GM12878 (cell line): ENCODE measurements at regions not wholly inside any gene's neighbourhood (a gene's known extent, or its start where the extent isn't known, plus 50 kb on each side); places are given as distances from the start of the nearest gene placed in this dataset.

ENCODE experiments used
- CREM ChIP-seq: IDR thresholded peaks from 2 replicates; pipeline ENCODE4 v1.6.1; 2014; ENCODE audit warnings: antibody characterized with exemption, low read depth
- CTCF ChIP-seq, 3 experiments: IDR thresholded peaks in 2 of 3; conservative IDR thresholded peaks in 1 of 3; 2 replicates each; pipeline ENCODE4 v1.5.1; 2011; ENCODE audit warnings: low read depth in 3 of 3, low read length in 3 of 3, mild to moderate bottlenecking in 3 of 3, control low read depth in 2 of 3, moderate library complexity in 2 of 3, inconsistent platforms in 1 of 3, mixed read lengths in 1 of 3; ENCODE audit not compliant: control insufficient read depth in 2 of 3, insufficient read depth in 1 of 3; ENCODE audit errors: extremely low read depth in 1 of 3
- DPF2 ChIP-seq: fragments of 450-650 bp; IDR thresholded peaks from 2 replicates; pipeline ENCODE4 v1.6.1; 2017; ENCODE audit warnings: mild to moderate bottlenecking
- EZH2 ChIP-seq: IDR thresholded peaks from 2 replicates; pipeline ENCODE4 v1.6.1; 2012; ENCODE audit warnings: low read depth, mild to moderate bottlenecking, control low read depth, inconsistent platforms, low read length, borderline replicate concordance; ENCODE audit not compliant: control insufficient read depth
- JUND ChIP-seq: IDR thresholded peaks from 2 replicates; pipeline ENCODE4 v1.6.1; 2012; ENCODE audit warnings: low read depth, mild to moderate bottlenecking, low read length, improper control_type of control experiment, moderate library complexity
- MAX ChIP-seq: IDR thresholded peaks from 2 replicates; pipeline ENCODE4 v1.6.1; 2012; ENCODE audit warnings: low read depth, low read length, improper control_type of control experiment
- PBX3 ChIP-seq: IDR thresholded peaks from 2 replicates; pipeline ENCODE4 v1.6.1; 2011; ENCODE audit warnings: mild to moderate bottlenecking, low read depth, low read length, moderate library complexity; ENCODE audit not compliant: insufficient replicate concordance
- RAD21 ChIP-seq: IDR thresholded peaks from 2 replicates; pipeline ENCODE4 v1.6.1; 2011; ENCODE audit warnings: mild to moderate bottlenecking, low read depth, low read length, moderate library complexity; ENCODE audit not compliant: insufficient read depth
- RBBP5 ChIP-seq: fragments of 200-600 bp; sonication (generic); conservative IDR thresholded peaks from 2 replicates; pipeline ENCODE4 v1.6.1; 2016

DNA sequence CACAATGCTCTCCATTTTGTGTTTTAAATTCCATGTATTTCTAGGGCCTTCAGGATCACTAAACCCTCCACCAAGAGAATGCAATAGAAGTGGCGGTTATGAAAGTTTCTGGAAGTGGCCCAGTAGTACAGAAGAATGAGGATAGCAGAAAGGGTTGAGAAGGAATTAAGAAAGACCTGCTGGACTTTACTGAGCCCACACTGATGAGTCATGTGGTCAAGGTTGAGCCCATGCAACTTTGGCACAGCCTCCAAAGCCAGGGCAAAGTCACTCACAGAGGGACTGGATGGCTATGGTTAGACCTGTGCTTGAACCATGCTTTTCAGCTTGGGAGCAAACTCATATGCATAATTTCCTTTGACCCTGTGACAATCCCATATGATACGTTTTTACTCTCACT, 102.9 kb upstream of the PLET1 start:
- TF ChIP-seq EZH2 (no peak), CTCF (IDR thresholded peaks at IDR 0.05 in 2 of 3, conservative IDR thresholded peaks at IDR 0.05 in 1 of 3; ENCODE audit: control insufficient read depth in 2 of 3, extremely low read depth in 1 of 3, insufficient read depth in 1 of 3, low read depth in 3 of 3, low read length in 3 of 3) (no peak), DPF2 (no peak), CREM (no peak), MAX (no peak), PBX3 (no peak), RBBP5 (no peak), JUND (no peak), RAD21 (no peak)
